NOMO-1 (cell line): ENCODE measurements at regions not wholly inside any gene's neighbourhood (a gene's known extent, or its start where the extent isn't known, plus 50 kb on each side); places are given as distances from the start of the nearest gene placed in this dataset.
A peak's percentile ranks its signal among the peaks of the same experiment; 100 is the strongest.

Source experiments
- DNase-seq, 2 experiments: peaks; one replicate each; lab custom pipeline; 2025; ENCODE audit not compliant: unreplicated experiment in 2 of 2; lab: John Stamatoyannopoulos, UW

DNA sequence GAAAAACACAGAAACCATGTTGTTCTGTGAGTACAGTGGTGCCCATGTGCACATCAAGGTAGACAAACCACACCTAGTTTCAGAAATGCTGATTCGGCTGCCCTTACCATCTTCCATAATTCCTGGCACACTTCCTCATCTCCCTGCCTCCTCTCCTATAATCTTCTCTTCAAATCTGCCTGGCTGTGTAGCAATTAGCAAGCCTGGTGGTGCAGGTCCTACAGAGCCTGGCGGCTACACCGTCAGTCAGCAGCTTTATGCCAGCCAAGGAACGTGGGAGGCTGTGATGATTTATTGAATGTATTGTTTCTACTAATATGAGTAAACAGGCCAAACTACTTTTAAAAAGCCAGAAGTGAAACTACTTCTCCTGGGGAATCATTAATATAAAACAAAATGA, 106.8 kb downstream of the SEMA6D start:
- DNase-seq: no peak

- no peak for DNase-seq
These were observed 112.4 kb downstream of the SEMA6D start for GRCh38 chr15:47829667-47830066.

DNA sequence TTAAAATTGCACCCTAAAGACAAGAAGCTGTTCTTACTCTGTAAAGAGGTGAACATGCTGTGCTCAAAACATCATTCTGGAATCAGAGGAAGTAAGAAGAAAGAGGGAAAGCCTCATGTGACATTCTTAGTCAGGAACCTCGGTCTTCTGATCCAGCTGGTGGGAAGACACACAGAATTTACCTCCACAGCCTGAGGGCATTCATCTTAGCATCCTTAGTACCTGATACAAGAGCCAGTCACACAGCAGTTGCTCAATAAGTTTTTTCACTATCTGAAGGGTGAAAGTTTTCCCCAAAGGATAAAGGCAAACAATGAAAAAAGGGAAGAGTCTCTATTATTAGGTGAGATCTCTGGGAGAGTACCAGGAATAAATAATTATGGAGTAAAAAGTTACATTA, 116.8 kb downstream of the SEMA6D start:
- no peak for DNase-seq

DNA sequence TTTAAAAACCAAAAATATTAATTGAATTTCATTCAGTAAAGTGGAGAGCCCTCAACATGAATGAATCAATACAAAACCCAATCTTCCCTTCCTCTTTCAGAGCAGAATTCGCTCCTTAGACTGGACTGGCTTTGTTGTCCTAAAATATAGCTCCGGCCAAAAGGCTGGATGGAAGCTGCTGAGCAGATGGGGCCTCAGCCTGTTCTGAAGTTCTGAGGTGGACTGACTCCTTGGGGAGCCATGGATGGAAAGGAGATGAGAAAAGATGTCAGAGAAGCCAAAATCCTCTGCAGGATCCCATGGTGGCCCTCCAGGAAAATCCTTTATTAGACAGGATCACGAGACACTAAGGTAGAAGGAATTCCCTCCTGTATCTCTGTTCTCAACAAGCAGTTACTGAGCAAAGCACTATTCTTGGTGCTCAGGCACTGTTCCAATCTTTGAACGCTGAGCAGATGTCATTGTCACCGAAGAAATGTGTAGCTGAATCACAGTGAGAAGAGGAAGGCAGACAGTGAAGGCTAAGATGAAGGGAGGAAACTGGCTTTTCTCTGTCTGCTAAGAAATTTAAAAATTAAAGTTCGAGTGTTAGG, 122.0 kb downstream of the SEMA6D start:
- DNase-seq: no peak

DNA sequence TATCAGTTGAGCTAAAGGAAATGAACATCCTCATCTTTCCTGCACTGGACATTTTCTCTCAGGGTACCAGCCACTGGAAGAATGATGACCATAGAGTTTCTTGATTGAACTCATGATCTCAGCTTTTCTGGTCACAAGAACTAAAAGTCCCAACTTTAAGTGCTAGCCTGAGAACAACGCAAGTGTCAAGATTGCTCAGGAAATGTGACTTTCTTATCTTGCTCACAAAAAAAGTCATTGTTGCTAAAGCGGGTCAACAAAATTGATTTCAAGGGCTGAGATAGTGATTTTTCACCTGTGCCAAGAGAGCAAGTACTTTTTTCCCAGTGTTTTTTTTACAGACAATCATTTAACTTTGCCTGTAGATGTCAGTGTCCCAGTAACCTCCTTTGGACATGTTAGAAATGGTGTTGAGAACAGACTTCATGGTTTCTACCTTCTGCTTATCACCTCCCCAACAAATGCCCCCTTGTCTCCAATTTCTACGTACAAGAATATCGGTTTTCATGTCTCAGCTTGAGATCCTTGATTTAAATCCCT, 125.9 kb downstream of the SEMA6D start:
- DNase-seq: no peak

DNA sequence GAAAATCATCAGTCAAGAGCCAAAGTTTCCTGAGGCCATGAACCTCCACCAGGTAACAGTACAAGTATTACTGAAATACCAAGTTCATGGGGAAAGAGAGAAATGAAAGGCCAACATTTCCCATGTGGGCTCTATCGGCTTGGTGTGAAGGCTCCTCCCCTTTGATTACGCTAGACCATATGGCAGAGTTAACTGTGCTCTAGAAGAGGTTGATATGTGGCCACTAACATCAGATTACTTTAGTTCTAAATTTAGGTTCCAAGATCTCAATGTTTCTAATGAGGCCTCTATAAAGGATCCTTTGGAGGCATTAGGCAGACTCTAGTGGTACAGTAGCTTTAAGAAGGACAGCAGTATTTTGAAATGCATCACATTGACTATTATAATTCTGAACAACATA, 127.1 kb downstream of the SEMA6D start:
- DNase-seq: no peak

- DNase-seq: no peak
These were observed 129.0 kb downstream of the SEMA6D start for GRCh38 chr15:47846128-47846868.

GRCh38 chr15:47846876-47847275, 129.6 kb downstream of the SEMA6D start:
- no peak for DNase-seq

DNA sequence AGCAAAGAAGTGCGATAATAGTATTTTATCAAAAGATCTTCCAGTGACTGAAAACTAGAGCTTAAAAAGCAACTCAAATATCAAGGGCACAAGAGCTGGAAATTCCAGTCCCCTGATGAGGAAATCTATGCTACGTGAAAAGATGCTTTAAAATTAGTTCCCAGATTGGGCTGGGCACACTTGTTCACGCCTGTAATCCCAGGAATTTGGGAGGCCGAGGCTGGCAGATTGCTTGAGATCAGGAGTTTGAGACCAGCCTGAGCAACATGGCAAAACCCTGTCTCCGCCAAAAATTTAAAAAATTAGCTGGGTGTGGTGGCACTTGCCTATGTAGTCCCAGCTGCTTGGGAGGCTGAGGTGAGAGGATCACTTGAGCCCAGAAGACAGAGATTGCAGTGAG, 138.8 kb downstream of the SEMA6D start:
- DNase-seq: no peak

- no peak for DNase-seq
These were observed 139.9 kb downstream of the SEMA6D start for GRCh38 chr15:47857014-47857775.

DNA sequence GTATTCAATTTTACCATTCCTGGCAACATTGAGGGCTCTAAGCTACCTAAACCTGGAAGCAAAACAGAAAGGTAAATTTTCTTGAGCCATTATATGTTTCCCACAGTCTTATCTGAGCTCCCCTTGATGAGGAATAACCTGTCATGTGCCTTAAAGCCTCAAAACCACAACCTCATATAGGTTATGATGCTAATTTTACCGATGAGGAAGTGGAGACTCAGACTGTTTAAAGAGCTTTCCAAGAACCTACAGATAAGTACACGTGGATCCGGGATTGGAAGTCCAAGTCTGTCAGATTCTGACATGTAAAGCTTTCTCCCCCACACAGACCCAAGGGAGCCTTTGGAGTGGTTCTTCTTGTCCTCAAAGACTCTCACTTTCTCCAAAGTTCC, 140.5 kb downstream of the SEMA6D start:
- DNase-seq: peak; percentile 9 to 67

DNA sequence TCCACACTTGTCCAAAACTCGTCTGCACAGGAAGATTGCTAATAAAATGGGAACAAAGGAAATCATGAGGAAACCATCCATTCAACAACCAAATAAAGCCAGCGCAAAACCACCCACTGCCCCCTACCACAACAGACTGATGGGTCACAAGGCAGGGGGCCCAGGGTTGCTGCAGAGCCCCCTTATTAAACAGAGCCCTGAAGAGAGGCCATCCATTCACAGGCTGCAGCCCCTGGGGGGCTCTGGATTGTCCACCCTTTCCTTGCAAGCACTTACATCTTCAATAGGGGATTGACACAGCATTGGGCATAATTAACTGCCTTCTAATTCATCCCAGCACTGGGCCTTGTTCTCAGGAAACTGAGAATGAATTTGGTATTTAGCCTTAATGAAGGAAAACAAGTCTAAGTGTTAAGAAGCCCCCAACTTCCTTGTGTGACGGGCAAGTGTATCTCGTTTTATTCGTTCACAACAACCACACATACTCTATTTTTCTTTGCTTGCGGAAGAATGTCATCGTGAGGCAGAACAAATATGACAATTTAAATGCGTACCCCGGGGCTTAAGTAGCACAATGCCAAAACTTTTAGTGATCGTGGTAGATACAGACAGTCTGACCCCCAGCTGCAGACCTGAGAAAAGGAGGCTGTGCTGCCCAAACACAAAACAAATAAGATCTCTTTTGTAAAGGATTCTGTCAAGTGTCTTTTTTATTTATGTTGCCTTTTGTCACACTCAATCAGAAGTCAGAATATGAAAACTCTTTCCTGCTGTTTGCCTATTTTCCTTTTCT, 144.0 kb downstream of the SEMA6D start:
- DNase-seq: no peak

DNA sequence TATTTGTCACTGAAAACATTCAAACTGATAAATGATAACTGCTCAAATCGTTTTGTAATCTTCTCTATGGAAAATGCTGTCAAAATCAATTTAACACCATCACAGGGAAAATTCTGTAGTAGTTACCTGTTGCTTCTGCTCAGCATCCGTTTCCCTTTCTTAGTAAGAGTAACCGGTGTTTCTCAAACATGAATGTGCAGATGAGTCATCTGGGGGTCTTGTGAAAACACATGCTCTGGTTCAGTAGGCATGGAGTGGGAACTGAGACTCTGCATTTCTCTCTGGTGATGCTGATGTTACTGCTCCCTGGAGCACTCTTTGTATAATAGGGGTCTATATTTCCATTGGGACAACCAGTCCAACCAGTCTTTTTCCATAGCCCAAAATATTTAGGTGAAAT, 145.1 kb downstream of the SEMA6D start:
- DNase-seq: no peak

DNA sequence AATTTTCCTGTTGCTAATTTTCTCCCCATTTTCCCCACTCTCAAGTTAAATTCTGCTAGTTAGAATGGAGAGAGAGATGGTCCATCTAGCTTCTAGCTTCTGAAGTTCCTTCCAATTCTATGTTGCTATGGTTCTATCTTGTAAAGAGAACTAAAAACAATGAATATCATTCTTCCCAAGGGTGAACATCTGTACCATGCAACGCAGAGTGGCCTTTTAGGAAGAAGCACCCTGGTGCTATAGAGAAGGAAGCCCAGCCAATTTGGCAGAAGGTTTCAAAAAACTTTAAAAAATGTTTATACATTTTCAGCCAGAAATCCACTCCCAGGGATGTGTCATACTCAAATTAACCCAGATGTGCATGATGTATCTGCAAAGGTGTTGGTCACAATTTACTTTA, 149.1 kb downstream of the SEMA6D start:
- no peak for DNase-seq

- DNase-seq: no peak
These were observed 153.1 kb downstream of the SEMA6D start for GRCh38 chr15:47870300-47870955.

GRCh38 chr15:47870956-47871625, 153.8 kb downstream of the SEMA6D start:
- DNase-seq: no peak

- no peak for DNase-seq
These were observed 154.9 kb downstream of the SEMA6D start for GRCh38 chr15:47872208-47872607.

GRCh38 chr15:47872869-47873432, 155.6 kb downstream of the SEMA6D start:
- DNase-seq: no peak

DNA sequence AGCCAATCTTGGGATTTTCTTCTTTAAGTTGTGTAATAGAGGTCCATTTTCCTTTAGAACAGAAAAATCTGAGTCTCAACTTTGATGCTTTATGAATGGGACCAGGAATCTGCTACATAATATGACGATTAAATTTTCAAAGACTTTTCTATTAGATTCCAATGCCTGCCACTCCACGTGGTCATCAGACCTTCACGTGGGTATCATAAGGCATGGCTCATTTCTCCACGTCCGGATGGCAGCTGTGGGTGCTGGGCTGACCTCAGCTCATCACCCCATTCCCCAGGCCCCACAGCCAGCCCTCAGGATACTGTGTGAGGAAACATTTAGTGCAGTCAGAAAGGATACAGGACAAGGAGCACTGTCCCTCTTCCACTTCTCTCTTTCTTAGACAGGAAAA, 159.7 kb downstream of the SEMA6D start:
- no peak for DNase-seq

DNA sequence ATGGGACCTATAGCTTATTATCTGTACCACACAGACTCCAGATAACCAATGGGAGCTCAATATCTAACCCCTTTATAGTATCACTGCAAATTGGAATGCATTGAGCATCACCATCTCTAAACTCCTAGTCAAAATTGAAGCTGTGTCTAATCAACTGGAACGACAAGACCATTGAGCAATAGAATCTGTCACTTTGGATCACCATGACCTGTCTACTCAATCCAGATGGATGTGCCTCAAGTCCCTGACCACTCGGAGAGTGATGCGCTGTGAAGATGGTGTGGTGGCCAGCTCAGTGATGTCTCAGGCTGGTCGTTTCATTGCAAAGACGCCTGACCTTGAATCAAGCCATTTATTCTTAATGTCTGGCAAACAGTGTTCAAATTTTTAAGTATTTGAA, 160.5 kb downstream of the SEMA6D start:
- no peak for DNase-seq
